Fibroblast of skin of back (primary cell): ENCODE measurements at regions not wholly inside any gene's neighbourhood (a gene's known extent, or its start where the extent isn't known, plus 50 kb on each side); places are given as distances from the start of the nearest gene placed in this dataset.

ENCODE experiments used
- DNase-seq: peaks from one replicate; pipeline ENCODE4 v3.0.0-alpha.2; 2013

GRCh38 chr2:133768658-133769435 is 200.6 kb upstream of the NCKAP5 start:
- DNase-seq, result no peak

DNA sequence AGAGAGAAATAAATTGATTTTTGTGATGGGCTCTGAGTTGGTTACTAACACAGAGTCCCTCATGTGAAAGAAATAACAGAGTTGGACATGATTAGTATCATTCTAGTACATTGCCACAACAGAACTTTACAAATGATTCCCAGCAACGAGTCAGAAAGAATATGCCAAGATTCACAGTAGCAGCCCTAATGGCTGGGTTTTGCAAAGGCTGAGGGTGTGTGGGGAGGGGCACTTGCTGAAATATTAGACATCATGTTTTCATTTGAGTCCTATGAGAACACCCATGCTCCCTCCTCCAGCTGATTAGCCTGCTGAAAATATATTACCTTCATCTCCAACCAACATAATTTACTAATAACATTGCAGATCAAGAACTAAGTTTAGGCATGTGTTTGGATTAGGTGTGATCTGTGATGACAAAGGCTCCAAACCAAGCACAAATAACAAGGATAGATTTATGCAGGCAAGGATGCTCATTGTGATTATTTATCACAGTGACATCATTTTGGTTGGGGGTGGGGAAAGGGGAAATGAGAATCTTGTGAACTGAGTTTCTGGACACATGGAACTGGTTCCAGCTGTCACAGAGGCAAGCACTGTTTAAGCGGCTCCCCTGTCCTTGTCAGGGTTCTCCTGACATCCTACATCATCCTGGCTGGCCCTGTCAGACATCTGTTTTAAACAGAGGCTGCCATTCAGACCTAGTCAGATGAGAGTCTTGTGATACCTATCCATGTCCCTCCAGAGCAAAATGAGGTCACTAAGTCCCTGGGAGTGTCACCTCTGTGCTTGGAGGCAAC is 205.8 kb upstream of the NCKAP5 start:
- no peak for DNase-seq

DNA sequence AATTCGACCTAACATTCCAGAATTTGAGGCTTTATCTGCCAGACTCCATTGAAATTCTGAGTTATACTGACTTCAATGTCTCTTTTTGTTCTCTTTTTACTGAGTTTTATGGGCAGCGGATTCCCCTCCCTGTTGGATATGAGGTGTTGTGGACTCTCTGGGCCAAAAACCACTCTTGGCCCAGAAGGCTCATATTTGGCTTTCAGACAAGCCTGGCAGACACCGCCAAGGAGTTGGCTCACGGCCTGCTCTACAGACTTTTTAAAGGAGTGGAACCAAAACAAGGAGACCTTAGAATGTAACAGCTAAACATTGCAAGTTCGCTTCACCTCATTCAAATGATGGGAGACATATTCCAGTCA is 206.4 kb upstream of the NCKAP5 start:
- no peak for DNase-seq

- DNase-seq, result no peak
Observed at GRCh38 chr2:133776936-133777573, 208.8 kb upstream of the NCKAP5 start.

GRCh38 chr2:133777574-133777960 is 209.3 kb upstream of the NCKAP5 start:
- DNase-seq, result no peak

DNA sequence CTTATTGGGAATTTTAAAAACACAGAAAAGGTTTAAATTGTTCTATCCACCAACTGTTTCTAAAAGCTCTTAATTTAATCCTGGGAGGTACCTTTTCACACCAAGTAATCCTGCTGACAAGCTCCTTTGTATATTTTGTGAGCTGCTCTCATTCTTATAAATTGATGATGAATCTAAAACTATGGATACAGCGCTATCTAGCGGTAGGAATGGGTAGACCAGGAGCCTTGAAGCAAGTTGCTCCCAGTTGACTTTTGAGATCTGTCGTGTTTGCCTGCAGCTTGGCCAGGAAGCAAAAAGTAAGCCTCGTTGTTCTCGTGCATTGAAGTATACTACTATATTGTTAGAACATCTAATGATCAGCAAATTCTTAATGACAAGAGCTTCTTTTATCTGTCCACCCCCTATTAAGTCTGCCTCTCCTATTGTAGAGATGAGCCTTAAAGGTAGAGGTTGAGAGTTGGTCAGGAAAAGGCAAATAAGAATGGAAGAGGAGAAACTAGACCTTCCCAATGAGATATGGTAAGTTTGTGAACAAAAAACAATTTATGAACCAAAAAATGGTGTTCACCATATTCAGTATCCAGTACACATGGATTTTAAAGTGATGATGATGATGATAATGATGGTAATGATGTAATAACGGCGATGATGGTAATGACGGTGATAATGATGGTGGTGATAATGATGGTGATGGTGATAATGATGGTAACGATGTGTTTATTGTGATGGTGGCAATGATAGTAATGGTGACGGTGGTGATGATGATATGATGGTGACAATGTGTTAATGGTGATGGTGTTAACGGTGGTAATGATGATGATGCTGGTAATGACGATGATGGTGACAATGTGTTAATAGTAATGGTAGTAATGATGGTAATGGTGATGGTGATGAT is 212.1 kb upstream of the NCKAP5 start:
- DNase-seq, result peak; percentile 89

- no peak for DNase-seq
Observed at GRCh38 chr2:133780997-133781513, 212.8 kb upstream of the NCKAP5 start.

GRCh38 chr2:133787207-133787606 is 218.9 kb upstream of the NCKAP5 start:
- DNase-seq, result peak; percentile 84

DNA sequence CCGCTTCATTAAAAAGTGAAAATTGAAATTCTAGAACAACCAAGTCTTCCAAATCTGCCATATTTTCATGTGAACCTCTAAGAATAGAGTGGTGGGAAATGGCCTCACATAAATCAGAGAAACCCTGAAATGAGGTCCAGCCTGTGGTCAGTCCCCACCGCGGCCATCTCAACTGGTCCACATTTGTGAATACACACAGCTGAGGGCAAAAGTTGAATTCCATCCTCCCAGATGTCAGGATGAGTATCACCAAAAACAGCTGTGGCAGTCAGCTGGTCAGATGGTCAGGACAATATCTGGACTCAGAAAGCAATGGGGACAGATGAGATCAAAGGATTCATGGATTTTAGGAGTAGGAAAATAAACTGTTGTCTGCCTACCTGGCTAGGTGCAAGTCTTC is 219.4 kb upstream of the NCKAP5 start:
- DNase-seq, result no peak

- peak; percentile 84 for DNase-seq
Observed at GRCh38 chr2:133788386-133788785, 220.1 kb upstream of the NCKAP5 start.

DNA sequence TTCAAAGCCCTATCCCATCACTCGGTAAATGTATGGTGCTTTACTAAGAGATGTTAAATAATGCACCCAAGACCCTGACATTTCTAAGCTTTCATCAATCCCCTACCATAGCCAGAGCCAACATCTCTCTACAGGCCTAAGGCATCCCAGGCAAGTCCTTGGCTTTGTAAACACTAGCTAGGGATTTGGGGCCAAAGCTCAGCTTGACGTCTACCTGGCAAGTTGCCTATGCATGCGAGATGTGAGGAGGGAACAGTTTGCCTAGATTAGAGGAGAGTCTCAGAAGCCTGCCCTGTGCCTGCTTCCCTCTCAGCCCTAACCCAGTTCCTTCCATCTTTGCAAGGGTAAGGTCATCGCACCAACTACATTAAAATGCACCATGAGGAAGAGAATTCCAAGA is 221.5 kb upstream of the NCKAP5 start:
- DNase-seq, result peak; percentile 65

DNA sequence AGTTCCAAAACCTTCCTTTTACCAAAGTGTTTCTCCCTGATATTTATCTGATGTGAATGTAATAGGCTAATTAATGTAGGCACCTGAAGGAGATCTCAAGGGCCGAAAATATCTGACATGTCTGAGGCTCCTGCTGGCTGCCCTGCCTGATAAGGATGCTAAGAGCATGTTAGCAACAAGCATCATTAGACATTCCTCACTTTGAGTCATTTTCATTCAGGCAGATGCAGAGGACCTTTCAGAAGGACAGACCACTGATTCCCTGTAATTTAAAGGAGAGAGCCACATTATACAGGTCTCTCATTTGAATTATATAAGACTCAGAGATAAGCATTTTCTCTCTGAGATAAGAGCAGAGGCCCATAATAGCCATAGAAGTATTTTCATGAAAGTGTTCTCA is 222.4 kb upstream of the NCKAP5 start:
- DNase-seq, result peak; percentile 82

- DNase-seq, result peak; percentile 97
Observed at GRCh38 chr2:133791191-133791590, 222.9 kb upstream of the NCKAP5 start.

DNA sequence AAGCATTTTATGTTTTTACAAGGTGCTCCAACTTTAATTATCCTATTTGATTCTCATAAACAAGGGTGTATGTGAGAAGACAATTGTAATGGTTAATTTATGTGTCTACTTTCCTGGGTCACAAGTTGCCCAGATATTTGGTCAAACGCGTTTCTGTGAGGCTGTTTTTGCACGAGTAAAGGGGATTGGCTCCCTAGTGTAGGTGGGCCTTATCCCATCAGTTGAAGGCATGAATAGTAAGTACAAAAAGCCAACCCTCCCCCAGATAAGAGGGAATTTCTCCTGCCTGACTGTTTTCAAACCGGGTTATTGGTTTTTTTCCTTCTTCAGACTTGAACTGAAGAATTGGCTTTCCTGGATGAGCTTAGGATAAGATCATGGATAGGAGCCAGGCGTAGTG is 224.0 kb upstream of the NCKAP5 start:
- DNase-seq, result no peak

DNA sequence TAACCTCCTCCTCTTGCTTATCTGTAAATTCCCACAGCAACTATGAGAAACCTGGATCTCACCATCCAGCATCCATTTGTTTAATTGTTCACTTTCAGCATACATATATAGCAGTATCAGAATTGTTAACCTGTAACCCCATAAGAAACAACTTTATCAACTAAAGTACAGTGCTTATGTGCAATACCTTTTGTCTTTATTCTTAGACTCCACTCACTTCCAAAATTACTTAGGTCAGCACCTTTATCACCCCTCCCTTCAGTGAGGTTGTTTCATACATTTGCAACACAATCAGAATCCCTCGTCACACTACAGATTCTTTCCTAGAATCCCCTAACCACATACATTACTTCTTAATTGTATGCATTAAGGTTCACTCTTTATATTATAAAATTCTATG is 225.9 kb upstream of the NCKAP5 start:
- no peak for DNase-seq

- no peak for DNase-seq
Observed at GRCh38 chr2:133801946-133802345, 233.7 kb upstream of the NCKAP5 start.

- DNase-seq, result no peak
Observed at GRCh38 chr2:133802409-133803039, 234.3 kb upstream of the NCKAP5 start.

DNA sequence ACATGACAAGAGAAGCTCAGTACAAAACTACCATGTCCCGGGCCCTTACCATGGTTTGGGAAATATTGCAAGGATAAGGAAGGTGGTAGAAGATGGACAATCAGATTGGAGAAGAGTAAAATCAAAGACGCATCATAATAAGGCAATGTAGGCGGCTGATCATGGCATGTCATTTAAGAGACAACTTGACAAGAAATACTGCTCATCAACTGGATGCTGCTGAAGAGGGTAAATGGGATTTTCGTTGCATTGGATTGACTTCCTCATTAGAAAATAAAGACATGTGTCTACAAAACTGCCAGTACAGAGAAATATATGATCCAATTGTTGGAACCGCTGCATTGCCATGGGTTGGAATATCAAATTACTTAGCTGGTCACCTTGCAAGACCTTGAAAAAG is 238.3 kb upstream of the NCKAP5 start:
- no peak for DNase-seq

DNA sequence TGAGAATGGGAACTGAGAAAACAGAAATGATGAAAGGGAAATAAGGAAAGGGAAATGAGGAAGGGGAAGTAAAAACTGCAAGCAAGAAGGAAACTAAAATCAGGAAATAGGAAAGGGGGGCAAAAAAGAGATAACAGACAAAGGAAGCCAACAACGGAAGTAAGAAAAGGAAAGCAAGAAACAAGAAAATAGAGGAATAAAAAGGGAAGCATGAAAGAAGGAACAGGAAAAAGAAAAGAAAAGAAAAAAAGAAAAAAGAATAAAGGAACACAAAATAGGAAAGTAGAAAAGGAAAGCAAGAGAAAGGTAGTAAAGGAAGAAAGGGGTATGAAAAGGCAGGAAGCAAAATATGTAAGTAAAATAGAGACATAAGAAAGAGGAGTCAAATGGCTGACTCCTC is 241.2 kb upstream of the NCKAP5 start:
- no peak for DNase-seq

GRCh38 chr2:133810559-133810958 is 242.3 kb upstream of the NCKAP5 start:
- no peak for DNase-seq

- no peak for DNase-seq
Observed at GRCh38 chr2:133811409-133812125, 243.3 kb upstream of the NCKAP5 start.
